Karpas-422 (cell line): ENCODE measurements at regions not wholly inside any gene's neighbourhood (a gene's known extent, or its start where the extent isn't known, plus 50 kb on each side); places are given as distances from the start of the nearest gene placed in this dataset.
A peak's percentile ranks its signal among the peaks of the same experiment; 100 is the strongest.
"Not testable (repeated sequence)": the region's sequence is repeated elsewhere in the genome, so short reads cannot be mapped to it uniquely, and the experiment has no call there.

Experiments used
- DNase-seq: peaks from one replicate; pipeline ENCODE4 v3.0.0-alpha.2; 2015
- H2AFZ ChIP-seq: fragments of 200-600 bp; sonication (generic); 2 replicates; pipeline ENCODE4 v1.6.1; 2014; ENCODE audit warnings: antibody characterized with exemption, low read length, mixed read lengths
- H3K27ac ChIP-seq: fragments of 200-600 bp; sonication (generic); 2 replicates; pipeline ENCODE4 v1.5.1; 2014; ENCODE audit warnings: mild to moderate bottlenecking, low read length, moderate library complexity
- H3K27me3 ChIP-seq: fragments of 200-600 bp; sonication (generic); 2 replicates; pipeline ENCODE4 v1.6.1; 2014; ENCODE audit warnings: low read length, mixed read lengths
- H3K36me3 ChIP-seq: fragments of 200-600 bp; sonication (generic); 2 replicates; pipeline ENCODE4 v1.6.1; 2014; ENCODE audit warnings: low read length, mixed read lengths; ENCODE audit not compliant: insufficient read depth
- H3K4me1 ChIP-seq: fragments of 200-600 bp; sonication (generic); 2 replicates; pipeline ENCODE4 v1.6.1; 2014; ENCODE audit warnings: mild to moderate bottlenecking, low read length, mixed read lengths
- H3K4me2 ChIP-seq: fragments of 200-600 bp; sonication (generic); 2 replicates; pipeline ENCODE4 v1.6.1; 2014; ENCODE audit warnings: low read length, low read depth, mild to moderate bottlenecking; ENCODE audit not compliant: poor library complexity, severe bottlenecking
- H3K4me3 ChIP-seq: fragments of 200-600 bp; sonication (generic); 2 replicates; pipeline ENCODE4 v1.5.1; 2014; ENCODE audit warnings: mild to moderate bottlenecking, antibody characterized with exemption, low read length, mixed read lengths
- H3K79me2 ChIP-seq: fragments of 200-600 bp; sonication (generic); 2 replicates; pipeline ENCODE4 v1.6.1; 2014; ENCODE audit warnings: mild to moderate bottlenecking, low read length, mixed read lengths
- H3K9ac ChIP-seq: fragments of 200-600 bp; sonication (generic); 2 replicates; pipeline ENCODE4 v1.6.0; 2014; ENCODE audit warnings: low read length
- H3K9me2 ChIP-seq: fragments of 200-600 bp; sonication (generic), shearing (Covaris generic); replicated peaks from 2 replicates; pipeline ENCODE4 v1.6.0; 2014; ENCODE audit warnings: mild to moderate bottlenecking, low read length, moderate library complexity; ENCODE audit not compliant: insufficient read depth
- H3K9me3 ChIP-seq: fragments of 300-700, 200-600 bp; sonication (generic); 2 replicates; pipeline ENCODE4 v1.6.1; 2014; ENCODE audit warnings: low read length, mixed read lengths
- H4K20me1 ChIP-seq: fragments of 200-600 bp; sonication (generic); 2 replicates; pipeline ENCODE4 v1.6.1; 2014; ENCODE audit warnings: mild to moderate bottlenecking, antibody characterized with exemption, low read length, low read depth; ENCODE audit not compliant: insufficient read depth

GRCh38 chr16:60217787-60218186, 1483.7 kb upstream of the GOT2 start:
- H3K36me3 ChIP-seq, result no peaks in the 10 kb centered on the region
- peaks cover 19% of the 10 kb centered on the region for H3K9me3 ChIP-seq
- no peaks in the 10 kb centered on the region for H3K4me1 ChIP-seq
- DNase-seq, result no peak
- no peak overlapping the region for H2AFZ ChIP-seq
- H3K79me2 ChIP-seq, result no peaks in the 10 kb centered on the region
- no peak overlapping the region for H3K4me2 ChIP-seq
- no peaks in the 10 kb centered on the region for H4K20me1 ChIP-seq
- no peak overlapping the region for H3K9ac ChIP-seq
- H3K4me3 ChIP-seq, result no peak overlapping the region
- H3K27me3 ChIP-seq, result no peaks in the 10 kb centered on the region
- no peaks in the 10 kb centered on the region for H3K9me2 ChIP-seq
- no peak overlapping the region for H3K27ac ChIP-seq

- no peak for DNase-seq
- H3K27ac ChIP-seq, result no peak overlapping the region
- H3K9me3 ChIP-seq, result peaks cover 15% of the 10 kb centered on the region
- no peak overlapping the region for H2AFZ ChIP-seq
- H3K4me1 ChIP-seq, result no peaks in the 10 kb centered on the region
- no peaks in the 10 kb centered on the region for H3K36me3 ChIP-seq
- H4K20me1 ChIP-seq, result no peaks in the 10 kb centered on the region
- no peaks in the 10 kb centered on the region for H3K9me2 ChIP-seq
- H3K4me2 ChIP-seq, result no peak overlapping the region
- H3K79me2 ChIP-seq, result no peaks in the 10 kb centered on the region
- no peaks in the 10 kb centered on the region for H3K27me3 ChIP-seq
- no peak overlapping the region for H3K4me3 ChIP-seq
- no peak overlapping the region for H3K9ac ChIP-seq
These were observed 1480.2 kb upstream of the GOT2 start for GRCh38 chr16:60214311-60214710.

DNA sequence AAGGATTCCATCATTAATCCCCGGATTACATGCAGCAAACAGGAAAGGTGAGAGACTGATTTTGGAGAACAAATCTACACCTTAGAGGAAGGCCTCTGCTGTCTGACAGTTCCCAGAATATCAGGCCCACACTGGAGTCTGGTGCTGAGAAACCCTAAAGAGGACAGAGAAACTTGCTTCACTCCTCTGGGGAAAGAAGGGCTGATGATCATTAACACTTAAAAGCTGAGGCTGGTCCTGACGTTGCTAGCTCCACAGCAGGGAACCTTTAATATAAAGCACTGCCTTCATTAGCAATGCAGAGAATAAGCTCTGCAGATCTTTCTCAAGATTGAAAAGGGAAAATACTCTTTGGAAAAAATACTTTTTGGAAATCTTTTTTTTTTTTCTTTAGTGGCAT, 1472.4 kb upstream of the GOT2 start:
- H3K79me2 ChIP-seq, result no peaks in the 10 kb centered on the region
- H2AFZ ChIP-seq, result no peak overlapping the region
- no peak for DNase-seq
- H3K9me2 ChIP-seq, result no peaks in the 10 kb centered on the region
- H3K36me3 ChIP-seq, result no peaks in the 10 kb centered on the region
- H3K4me1 ChIP-seq, result no peaks in the 10 kb centered on the region
- H4K20me1 ChIP-seq, result no peaks in the 10 kb centered on the region
- no peaks in the 10 kb centered on the region for H3K9me3 ChIP-seq
- H3K9ac ChIP-seq, result no peak overlapping the region
- H3K4me2 ChIP-seq, result no peak overlapping the region
- no peak overlapping the region for H3K27ac ChIP-seq
- H3K27me3 ChIP-seq, result no peaks in the 10 kb centered on the region
- H3K4me3 ChIP-seq, result no peak overlapping the region

DNA sequence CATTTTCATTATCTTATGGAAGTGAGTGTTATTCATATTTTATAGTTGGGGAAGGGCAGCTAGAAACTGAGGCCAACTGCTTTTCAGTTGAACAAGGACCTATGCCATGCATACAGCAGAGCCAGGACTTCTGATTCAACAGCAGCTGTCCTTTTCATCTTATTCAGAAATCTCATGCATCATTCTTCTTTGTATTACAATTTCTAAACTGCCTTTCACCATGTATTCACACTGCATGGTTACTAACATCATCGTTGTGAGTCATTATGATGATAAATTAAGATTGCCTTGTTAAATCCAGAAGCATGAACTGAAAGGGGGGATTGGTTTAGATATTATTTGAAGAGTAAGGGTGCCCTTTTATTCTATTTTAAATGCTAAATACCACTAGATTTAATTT, 1470.1 kb upstream of the GOT2 start:
- Histone ChIP-seq H3K27ac (no peak overlapping the region), H2AFZ (no peak overlapping the region), H3K9ac (no peak overlapping the region), H3K36me3 (no peaks in the 10 kb centered on the region), H4K20me1 (no peaks in the 10 kb centered on the region), H3K79me2 (no peaks in the 10 kb centered on the region), H3K4me3 (no peak overlapping the region), H3K4me2 (no peak overlapping the region), H3K9me3 (no peaks in the 10 kb centered on the region; the same call in 1 of the 2 replicates), H3K9me2 (no peaks in the 10 kb centered on the region), H3K27me3 (no peaks in the 10 kb centered on the region), H3K4me1 (no peaks in the 10 kb centered on the region)
- no peak for DNase-seq

GRCh38 chr16:60203525-60204124, 1469.5 kb upstream of the GOT2 start:
- no peaks in the 10 kb centered on the region for H3K36me3 ChIP-seq
- peak; percentile 41 for DNase-seq
- no peaks in the 10 kb centered on the region for H3K79me2 ChIP-seq
- no peak overlapping the region for H3K9ac ChIP-seq
- H3K9me3 ChIP-seq, result no peaks in the 10 kb centered on the region; the same call in 1 of the 2 replicates
- no peaks in the 10 kb centered on the region for H4K20me1 ChIP-seq
- H3K9me2 ChIP-seq, result no peaks in the 10 kb centered on the region
- no peaks in the 10 kb centered on the region for H3K27me3 ChIP-seq
- H2AFZ ChIP-seq, result no peak overlapping the region
- H3K4me2 ChIP-seq, result no peak overlapping the region
- H3K27ac ChIP-seq, result no peak overlapping the region
- no peak overlapping the region for H3K4me3 ChIP-seq
- H3K4me1 ChIP-seq, result no peaks in the 10 kb centered on the region

GRCh38 chr16:60200729-60201128, 1466.6 kb upstream of the GOT2 start:
- H3K79me2 ChIP-seq, H3K27ac ChIP-seq, H3K4me1 ChIP-seq, H3K9me2 ChIP-seq, DNase-seq, H4K20me1 ChIP-seq, H3K36me3 ChIP-seq, H3K27me3 ChIP-seq, H3K4me3 ChIP-seq, H3K9me3 ChIP-seq, H2AFZ ChIP-seq, H3K4me2 ChIP-seq, H3K9ac ChIP-seq: not testable (repeated sequence)

DNA sequence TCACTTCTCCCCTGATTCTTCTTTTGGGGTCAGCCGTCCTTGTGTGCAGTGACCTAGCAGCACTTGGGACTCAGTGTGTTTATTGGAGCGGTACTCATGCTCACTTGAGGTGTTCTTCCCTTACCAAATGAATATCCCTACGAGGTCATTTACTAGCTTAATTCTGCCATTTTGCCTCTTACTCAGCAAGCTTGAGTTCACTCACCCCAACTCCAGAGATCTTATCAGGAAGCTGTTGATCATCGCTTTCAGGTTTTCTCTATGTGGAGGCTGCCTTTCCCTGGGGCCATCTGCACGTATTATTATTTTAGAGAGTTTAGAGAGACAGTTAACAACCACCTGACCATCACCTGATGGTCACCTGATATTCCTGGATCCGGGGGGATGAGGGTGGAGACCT, 1466.0 kb upstream of the GOT2 start:
- Histone ChIP-seq H3K36me3 (no peaks in the 10 kb centered on the region), H3K4me2 (no peak overlapping the region), H3K27me3 (no peaks in the 10 kb centered on the region), H3K79me2 (no peaks in the 10 kb centered on the region), H3K4me3 (no peak overlapping the region), H3K9me3 (no peaks in the 10 kb centered on the region; the same call in 1 of the 2 replicates), H4K20me1 (no peaks in the 10 kb centered on the region), H3K9ac (no peak overlapping the region), H2AFZ (no peak overlapping the region), H3K27ac (no peak overlapping the region), H3K4me1 (no peaks in the 10 kb centered on the region), H3K9me2 (no peaks in the 10 kb centered on the region)
- DNase-seq, result no peak

GRCh38 chr16:60199150-60199549, 1465.0 kb upstream of the GOT2 start:
- Histone ChIP-seq H4K20me1 (no peaks in the 10 kb centered on the region), H3K27me3 (no peaks in the 10 kb centered on the region), H3K9me3 (no peaks in the 10 kb centered on the region; the same call in 1 of the 2 replicates), H3K9ac (no peak overlapping the region), H3K36me3 (no peaks in the 10 kb centered on the region), H3K9me2 (no peaks in the 10 kb centered on the region), H3K4me2 (no peak overlapping the region), H3K79me2 (no peaks in the 10 kb centered on the region), H3K27ac (no peak overlapping the region), H2AFZ (no peak overlapping the region), H3K4me3 (no peak overlapping the region), H3K4me1 (no peaks in the 10 kb centered on the region)
- DNase-seq, result no peak

DNA sequence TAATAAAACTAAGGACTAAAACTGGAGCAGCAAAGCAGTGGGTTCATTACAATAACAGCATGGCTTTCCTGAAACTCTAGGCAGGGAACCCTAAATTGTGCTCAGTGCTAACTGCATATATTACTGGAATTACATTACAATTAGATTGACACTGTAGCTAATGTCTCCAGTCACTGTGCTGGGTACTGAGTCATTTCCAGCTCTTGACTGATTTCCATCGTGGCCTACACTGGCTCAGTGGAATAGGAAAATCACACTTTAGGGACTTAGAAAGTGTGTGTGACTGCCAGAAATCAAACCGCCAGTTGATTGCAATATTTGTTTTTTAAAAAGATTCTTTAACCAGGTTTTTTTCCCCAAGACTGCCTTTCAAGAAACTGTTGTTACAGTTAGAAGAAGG, 1447.4 kb upstream of the GOT2 start:
- H3K4me3 ChIP-seq, result no peak overlapping the region
- H3K4me1 ChIP-seq, result no peaks in the 10 kb centered on the region
- no peaks in the 10 kb centered on the region for H3K36me3 ChIP-seq
- no peaks in the 10 kb centered on the region for H4K20me1 ChIP-seq
- DNase-seq, result no peak
- H3K27me3 ChIP-seq, result no peaks in the 10 kb centered on the region
- peaks cover 4% of the 10 kb centered on the region; the same call in 1 of the 2 replicates for H3K9me3 ChIP-seq
- H3K9me2 ChIP-seq, result no peaks in the 10 kb centered on the region
- H3K9ac ChIP-seq, result no peak overlapping the region
- no peaks in the 10 kb centered on the region for H3K79me2 ChIP-seq
- H3K27ac ChIP-seq, result no peak overlapping the region
- no peak overlapping the region for H2AFZ ChIP-seq
- no peak overlapping the region for H3K4me2 ChIP-seq
